Activated CD8-positive, alpha-beta T cell treated with anti-CD3 and anti-CD28 coated beads for 36 hours (primary cell): ENCODE measurements at regions not wholly inside any gene's neighbourhood (a gene's known extent, or its start where the extent isn't known, plus 50 kb on each side); places are given as distances from the start of the nearest gene placed in this dataset.

Experiments
- ATAC-seq: fragments of 200-7000 bp; cut with Tn5 transposase; one replicate; pipeline ENCODE4 v1.10.0; 2021; ENCODE audit warnings: mild to moderate bottlenecking, moderate library complexity
- CTCF ChIA-PET: fragments of 350-600 bp; sonication (Branson Sonifier 250); formaldehyde crosslinking; loops from one replicate; lab custom pipeline; 2021; ENCODE audit warnings: antibody characterized with exemption; lab: Charles Lee
- POLR2A ChIA-PET: fragments of 350-600 bp; sonication (Branson Sonifier 250); formaldehyde crosslinking; loops from one replicate; lab custom pipeline; 2021; ENCODE audit warnings: antibody characterized with exemption; lab: Charles Lee
- DNase-seq: peaks from one replicate; pipeline ENCODE4 v3.0.0-alpha.2; 2020
- H3K27ac Mint-ChIP-seq: one replicate; pipeline ENCODE4 v1.8.0; 2021; ENCODE audit warnings: mild to moderate bottlenecking, mixed read lengths
- H3K27me3 Mint-ChIP-seq: one replicate; pipeline ENCODE4 v1.8.0; 2021; ENCODE audit warnings: mixed read lengths
- H3K36me3 Mint-ChIP-seq: one replicate; pipeline ENCODE4 v1.8.0; 2021; ENCODE audit warnings: low read depth, mixed read lengths
- H3K4me1 Mint-ChIP-seq: one replicate; pipeline ENCODE4 v1.8.0; 2021; ENCODE audit warnings: low read depth, mixed read lengths
- H3K4me3 Mint-ChIP-seq: one replicate; pipeline ENCODE4 v1.8.0; 2021; ENCODE audit warnings: mild to moderate bottlenecking, moderate library complexity, mixed read lengths
- H3K9me3 Mint-ChIP-seq: one replicate; pipeline ENCODE4 v1.8.0; 2021; ENCODE audit warnings: mixed read lengths
- CTCF ChIP-seq: fragments of 200-600 bp; IDR thresholded peaks from one replicate; pipeline ENCODE4 v1.8.0; 2022; ENCODE audit warnings: antibody characterized with exemption, mild to moderate bottlenecking
- intact Hi-C: fragments of 100-400 bp; cut with micrococcal nuclease; formaldehyde crosslinking; loops from one replicate; pipeline ENCODE4 v1.10.0; 2022

- intact Hi-C loops = no loop called here
- no peaks in the 10 kb centered on the region for H3K4me1 Mint-ChIP-seq
- no peak for ATAC-seq
- no peaks in the 10 kb centered on the region for H3K27me3 Mint-ChIP-seq
- no peak for DNase-seq
- peaks cover 5% of the 10 kb centered on the region for H3K9me3 Mint-ChIP-seq
- H3K4me3 Mint-ChIP-seq = no peak overlapping the region
- TF ChIP-seq CTCF = no peak
- POLR2A ChIA-PET = no interaction called here
- CTCF ChIA-PET = no interaction called here
- H3K27ac Mint-ChIP-seq = no peak overlapping the region
- no peaks in the 10 kb centered on the region for H3K36me3 Mint-ChIP-seq
Measured at GRCh38 chr13:22505489-22505888, 675.3 kb upstream of the SGCG start.

DNA sequence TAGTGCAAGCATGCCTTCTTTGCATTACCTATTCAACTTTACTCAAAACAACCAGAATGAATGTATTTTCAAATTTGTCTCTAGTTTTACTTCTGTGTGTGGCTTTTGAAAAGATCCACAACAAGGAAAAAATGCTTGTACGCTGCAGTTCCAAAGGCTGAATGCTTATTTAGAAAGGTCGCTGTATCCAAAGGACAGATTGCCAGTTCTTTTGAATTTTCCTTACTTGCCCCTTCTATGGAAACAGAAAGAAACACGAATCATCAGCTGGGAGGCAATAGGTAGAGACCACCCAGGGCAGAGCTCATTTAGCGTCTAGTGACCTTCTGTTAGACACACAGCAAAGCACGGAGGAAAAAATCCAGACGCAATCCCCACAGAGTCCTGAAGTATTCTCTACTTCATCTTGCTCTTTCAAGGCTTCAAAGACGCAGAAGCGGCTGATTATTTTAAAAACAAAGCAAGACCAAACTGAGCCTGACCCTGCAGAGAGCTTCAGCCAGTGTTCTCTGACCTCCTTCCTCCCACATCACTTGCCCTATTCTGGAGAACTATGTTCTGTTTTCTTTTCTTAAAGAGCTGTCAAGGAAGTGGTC is 674.6 kb upstream of the SGCG start:
- CTCF ChIA-PET = interaction anchor here (0.6 to 0.7 kb wide), 2 partner anchors 10 to 250 kb away, joined by 3 read pairs; no protein-coding TSS in a partner anchor
- intact Hi-C loops = no loop called here
- POLR2A ChIA-PET = no interaction called here
- no peak for ATAC-seq
- Mint-ChIP-seq H3K9me3 (peaks cover 5% of the 10 kb centered on the region), H3K27me3 (no peaks in the 10 kb centered on the region), H3K4me3 (no peak overlapping the region), H3K27ac (no peak overlapping the region), H3K36me3 (no peaks in the 10 kb centered on the region), H3K4me1 (no peaks in the 10 kb centered on the region)
- no peak for TF ChIP-seq CTCF
- no peak for DNase-seq

GRCh38 chr13:22517544-22517943 is 663.2 kb upstream of the SGCG start:
- ChIA-PET POLR2A (no interaction called here), CTCF (no interaction called here)
- no peak overlapping the region for H3K27ac Mint-ChIP-seq
- H3K27me3 Mint-ChIP-seq = no peaks in the 10 kb centered on the region
- ATAC-seq = no peak
- no peak for DNase-seq
- H3K9me3 Mint-ChIP-seq = peaks cover 5% of the 10 kb centered on the region
- no peak for TF ChIP-seq CTCF
- no peak overlapping the region for H3K4me3 Mint-ChIP-seq
- no peaks in the 10 kb centered on the region for H3K36me3 Mint-ChIP-seq
- intact Hi-C loops = no loop called here
- H3K4me1 Mint-ChIP-seq = no peaks in the 10 kb centered on the region

GRCh38 chr13:22536851-22537250 is 643.9 kb upstream of the SGCG start:
- ChIA-PET POLR2A (no interaction called here), CTCF (no interaction called here)
- no peaks in the 10 kb centered on the region for H3K27me3 Mint-ChIP-seq
- no peak overlapping the region for H3K27ac Mint-ChIP-seq
- intact Hi-C loops = no loop called here
- no peak overlapping the region for H3K4me3 Mint-ChIP-seq
- no peak for DNase-seq
- no peak for TF ChIP-seq CTCF
- peaks cover 13% of the 10 kb centered on the region for H3K9me3 Mint-ChIP-seq
- H3K36me3 Mint-ChIP-seq = peaks cover 1% of the 10 kb centered on the region
- ATAC-seq = no peak
- H3K4me1 Mint-ChIP-seq = no peaks in the 10 kb centered on the region

DNA sequence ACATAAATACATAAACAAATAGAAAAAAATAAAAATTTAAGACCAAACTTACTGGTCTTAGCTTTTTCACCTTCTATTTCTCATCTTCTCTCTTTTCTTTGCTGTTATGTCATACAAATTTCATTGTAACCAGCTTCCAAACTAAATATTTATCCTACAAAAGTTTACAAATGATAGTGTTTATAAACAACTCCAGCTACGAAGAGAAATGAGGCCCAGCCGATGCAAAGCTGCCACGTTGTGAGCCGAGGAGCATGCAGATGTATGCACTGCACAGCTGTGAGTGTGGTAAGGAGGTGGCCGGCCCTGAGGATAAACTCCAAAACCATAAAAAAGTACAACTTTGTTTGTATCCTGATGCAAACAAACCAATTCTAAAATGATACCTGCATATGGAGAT is 642.4 kb upstream of the SGCG start:
- no peak overlapping the region for H3K27ac Mint-ChIP-seq

More for the DNA sequence above, 642.4 kb upstream of the SGCG start:
- no peaks in the 10 kb centered on the region for H3K27me3 Mint-ChIP-seq
- intact Hi-C loops = no loop called here
- ATAC-seq (no peak), DNase-seq (no peak)
- H3K9me3 Mint-ChIP-seq = peaks cover 8% of the 10 kb centered on the region
- no peaks in the 10 kb centered on the region for H3K4me1 Mint-ChIP-seq
- TF ChIP-seq CTCF = no peak
- H3K4me3 Mint-ChIP-seq = no peak overlapping the region
- CTCF ChIA-PET = no interaction called here
- H3K36me3 Mint-ChIP-seq = no peaks in the 10 kb centered on the region
- POLR2A ChIA-PET = no interaction called here
